Right atrium auricular region (tissue), 2 donors: ENCODE measurements at regions not wholly inside any gene's neighbourhood (a gene's known extent, or its start where the extent isn't known, plus 50 kb on each side); places are given as distances from the start of the nearest gene placed in this dataset.
A peak's percentile ranks its signal among the peaks of the same experiment; 100 is the strongest.

ENCODE experiments used
- DNase-seq: peaks from one replicate; pipeline ENCODE4 v3.0.0-alpha.2; 2019; ENCODE audit warnings: low spot score
- H3K27ac ChIP-seq, 2 donors: fragments of 200-600 bp; sonication (generic); 1 replicate in 1 of 2; 2 replicates in 1 of 2; pipeline ENCODE4 v1.5.1; 2016 to 2019
- H3K27me3 ChIP-seq, 2 donors: fragments of 200-600 bp; sonication (generic); one replicate each; pipeline versions ENCODE4 v1.5.1 to v1.6.0; 2017 to 2019
- H3K36me3 ChIP-seq: fragments of 200-600 bp; sonication (generic); one replicate; pipeline ENCODE4 v1.5.1; 2016
- H3K4me1 ChIP-seq, 2 donors: fragments of 200-600 bp; sonication (generic); one replicate each; pipeline versions ENCODE4 v1.5.1 to v1.6.0; 2017 to 2019
- H3K4me3 ChIP-seq, 2 donors: fragments of 200-600 bp; sonication (generic); 1 replicate in 1 of 2; 2 replicates in 1 of 2; pipeline ENCODE4 v1.5.1; 2017 to 2019; ENCODE audit warnings: mild to moderate bottlenecking in 1 of 2, moderate library complexity in 1 of 2
- H3K9me3 ChIP-seq, 2 donors: fragments of 200-600 bp; sonication (generic); one replicate each; pipeline ENCODE4 v1.5.1; 2019
- CTCF ChIP-seq, 2 donors: fragments of 200-600 bp; sonication (generic); IDR thresholded peaks; one replicate each; pipeline ENCODE4 v1.5.1; 2019; ENCODE audit warnings: antibody characterized with exemption in 2 of 2

- no peaks in the 10 kb centered on the region for H3K27me3 ChIP-seq
- H3K4me3 ChIP-seq, result no peak overlapping the region
- H3K27ac ChIP-seq, result no peak overlapping the region
- H3K36me3 ChIP-seq, result no peaks in the 10 kb centered on the region
- no peak for TF ChIP-seq CTCF (IDR thresholded peaks at IDR 0.05)
- no peaks in the 10 kb centered on the region for H3K4me1 ChIP-seq
- no peaks in the 10 kb centered on the region for H3K9me3 ChIP-seq
- DNase-seq, result no peak
Measured at GRCh38 chr5:82738681-82739269, 338.4 kb downstream of the TMEM167A start.

DNA sequence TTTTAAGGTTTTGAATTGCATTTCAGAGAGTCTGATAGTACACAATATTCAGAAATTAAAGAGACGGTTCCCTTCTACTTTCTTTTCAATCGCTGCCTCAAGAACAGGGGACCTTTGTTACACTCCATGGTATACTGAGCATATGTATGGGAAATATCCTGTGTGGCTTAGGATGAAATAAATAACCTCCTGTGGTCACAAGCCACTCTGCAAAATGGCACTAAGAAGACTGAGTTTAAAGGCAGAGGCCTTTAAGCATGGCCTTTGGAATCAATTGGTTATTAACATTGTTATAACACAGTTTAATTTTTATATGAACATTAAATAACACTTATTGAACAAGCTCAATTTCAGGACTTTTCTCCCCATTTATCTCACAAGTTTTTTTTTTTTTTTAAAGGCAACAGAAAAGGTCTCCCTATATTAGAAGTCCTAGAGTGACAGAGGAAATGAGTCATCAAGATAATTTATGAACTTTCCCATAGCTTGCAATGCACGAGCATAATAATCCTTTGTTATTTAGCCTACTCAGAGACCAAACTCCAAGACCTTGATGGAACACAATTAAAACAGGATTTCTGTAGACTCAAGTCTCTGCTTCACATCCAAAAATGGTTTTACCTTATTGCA lies 341.9 kb downstream of the TMEM167A start:
- Histone ChIP-seq H3K4me1 (no peaks in the 10 kb centered on the region), H3K4me3 (no peak overlapping the region), H3K27me3 (no peaks in the 10 kb centered on the region), H3K27ac (peak overlapping the region in 1 of 2 donors; percentile 62), H3K36me3 (no peaks in the 10 kb centered on the region), H3K9me3 (no peaks in the 10 kb centered on the region)
- no peak for DNase-seq
- TF ChIP-seq CTCF (IDR thresholded peaks at IDR 0.05), result no peak

- Histone ChIP-seq H3K27me3 (no peaks in the 10 kb centered on the region), H3K4me1 (no peaks in the 10 kb centered on the region), H3K27ac (peak overlapping the region in 1 of 2 donors; percentile 62), H3K4me3 (no peak overlapping the region), H3K9me3 (no peaks in the 10 kb centered on the region), H3K36me3 (no peaks in the 10 kb centered on the region)
- DNase-seq, result no peak
- TF ChIP-seq CTCF (IDR thresholded peaks at IDR 0.05), result no peak
Measured at GRCh38 chr5:82734347-82734746, 342.8 kb downstream of the TMEM167A start.

GRCh38 chr5:82730913-82731312 lies 346.3 kb downstream of the TMEM167A start:
- TF ChIP-seq CTCF (IDR thresholded peaks at IDR 0.05), result no peak

GRCh38 chr5:82728926-82729702 lies 348.1 kb downstream of the TMEM167A start:
- TF ChIP-seq CTCF (IDR thresholded peaks at IDR 0.05), result no peak
- no peak overlapping the region for H3K4me3 ChIP-seq
- no peak for DNase-seq
- no peaks in the 10 kb centered on the region for H3K9me3 ChIP-seq
- H3K36me3 ChIP-seq, result no peaks in the 10 kb centered on the region
- H3K27ac ChIP-seq, result no peak overlapping the region
- no peaks in the 10 kb centered on the region for H3K4me1 ChIP-seq
- H3K27me3 ChIP-seq, result no peaks in the 10 kb centered on the region

More at GRCh38 chr5:82730913-82731312, 346.3 kb downstream of the TMEM167A start:
- H3K4me1 ChIP-seq, result no peaks in the 10 kb centered on the region
- no peak for DNase-seq
- H3K9me3 ChIP-seq, result no peaks in the 10 kb centered on the region
- no peaks in the 10 kb centered on the region for H3K36me3 ChIP-seq
- H3K4me3 ChIP-seq, result no peak overlapping the region
- no peaks in the 10 kb centered on the region for H3K27me3 ChIP-seq
- H3K27ac ChIP-seq, result no peak overlapping the region
